HUES48 (cell line): ENCODE measurements at regions not wholly inside any gene's neighbourhood (a gene's known extent, or its start where the extent isn't known, plus 50 kb on each side); places are given as distances from the start of the nearest gene placed in this dataset.

Experiments
- H3K27ac ChIP-seq: one replicate; pipeline ENCODE4 v1.7.0; 2013; ENCODE audit warnings: low read depth, low read length, inconsistent platforms
- H3K27me3 ChIP-seq: 2 replicates; pipeline ENCODE4 v1.6.1; 2013; ENCODE audit warnings: mild to moderate bottlenecking, low read length; ENCODE audit not compliant: control insufficient read depth, insufficient read depth
- H3K36me3 ChIP-seq: 2 replicates; pipeline ENCODE4 v1.6.1; 2013; ENCODE audit warnings: low read length; ENCODE audit not compliant: control insufficient read depth, insufficient read depth
- H3K4me1 ChIP-seq: 2 replicates; pipeline ENCODE4 v1.6.1; 2013; ENCODE audit warnings: mild to moderate bottlenecking, low read length; ENCODE audit not compliant: control insufficient read depth, insufficient read depth
- H3K4me3 ChIP-seq: 2 replicates; pipeline ENCODE4 v1.5.1; 2013; ENCODE audit warnings: mild to moderate bottlenecking, low read depth, low read length
- H3K9ac ChIP-seq: 2 replicates; pipeline ENCODE4 v1.6.1; 2013; ENCODE audit warnings: mild to moderate bottlenecking, low read depth, low read length, moderate library complexity
- H3K9me3 ChIP-seq: 2 replicates; pipeline ENCODE4 v1.6.1; 2013; ENCODE audit warnings: low read length; ENCODE audit not compliant: control insufficient read depth, insufficient read depth

DNA sequence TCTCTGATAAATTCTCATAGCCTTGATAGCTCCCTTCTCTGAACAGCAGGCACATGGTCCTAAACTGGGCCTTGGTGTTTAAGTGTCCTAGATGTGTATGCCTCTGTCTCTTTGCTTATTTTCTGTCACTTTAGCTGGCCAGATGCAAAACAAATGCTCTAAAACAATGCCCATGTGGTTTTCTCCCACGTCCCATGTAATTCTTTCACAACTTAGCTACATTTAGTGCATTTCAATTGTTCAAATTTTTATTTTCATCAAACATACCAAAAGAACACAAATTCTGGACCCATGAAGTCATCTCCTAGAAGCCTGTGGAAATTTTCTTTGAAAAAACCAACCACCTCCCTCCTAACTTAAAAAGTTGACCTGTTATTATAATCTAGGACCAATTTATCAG, 491.3 kb upstream of the AGTR1 start:
- Histone ChIP-seq H3K36me3 (no peaks in the 10 kb centered on the region), H3K4me3 (no peak overlapping the region), H3K27ac (no peak overlapping the region), H3K9me3 (no peaks in the 10 kb centered on the region), H3K27me3 (no peaks in the 10 kb centered on the region), H3K4me1 (peaks cover 13% of the 10 kb centered on the region), H3K9ac (no peak overlapping the region)

DNA sequence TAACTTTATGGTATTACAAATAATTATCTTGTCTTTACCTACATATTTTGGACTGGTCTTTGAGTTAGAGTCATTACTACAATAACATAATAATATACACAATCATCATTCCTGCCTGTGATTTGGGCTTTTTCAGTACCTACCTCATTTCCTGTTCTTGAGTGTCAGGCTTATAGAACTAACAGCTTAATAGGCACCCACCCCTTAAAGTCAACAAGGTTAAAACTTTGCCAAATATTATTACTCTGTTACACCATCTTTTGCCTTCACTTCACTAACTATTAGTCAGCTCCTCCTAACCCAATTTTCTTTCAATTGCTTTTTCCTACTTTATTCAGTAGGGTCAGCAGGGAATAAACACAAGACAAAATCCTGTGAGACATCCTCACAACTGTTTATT, 488.7 kb upstream of the AGTR1 start:
- H3K4me1 ChIP-seq = peaks cover 7% of the 10 kb centered on the region; the same call in 1 of the 2 replicates
- H3K27ac ChIP-seq = no peak overlapping the region
- no peak overlapping the region for H3K9ac ChIP-seq
- H3K9me3 ChIP-seq = no peaks in the 10 kb centered on the region
- no peaks in the 10 kb centered on the region for H3K36me3 ChIP-seq
- no peak overlapping the region for H3K4me3 ChIP-seq
- no peaks in the 10 kb centered on the region for H3K27me3 ChIP-seq

DNA sequence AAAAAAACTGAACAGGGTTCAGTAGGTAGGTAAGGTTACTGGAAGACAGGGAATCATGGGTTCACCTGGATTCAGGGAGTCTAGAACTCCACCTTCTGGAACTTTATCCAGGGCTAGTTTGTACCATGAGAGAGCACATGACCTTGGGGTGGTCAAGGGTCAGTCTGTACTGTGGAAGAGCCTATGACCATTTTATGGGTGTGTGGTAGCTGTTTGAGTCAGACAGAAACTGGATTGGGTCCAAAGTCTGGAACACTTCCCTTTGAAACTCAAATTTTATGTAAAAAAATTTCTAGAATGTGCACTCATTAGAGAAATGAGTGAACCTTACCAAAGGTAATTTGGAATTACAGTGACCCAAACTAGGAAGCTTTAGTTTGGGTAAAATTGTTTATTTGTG, 486.0 kb upstream of the AGTR1 start:
- Histone ChIP-seq H3K9me3 (no peaks in the 10 kb centered on the region), H3K9ac (no peak overlapping the region), H3K4me1 (peaks cover 7% of the 10 kb centered on the region; the same call in 1 of the 2 replicates), H3K27ac (no peak overlapping the region), H3K27me3 (no peaks in the 10 kb centered on the region), H3K36me3 (no peaks in the 10 kb centered on the region), H3K4me3 (no peak overlapping the region)

DNA sequence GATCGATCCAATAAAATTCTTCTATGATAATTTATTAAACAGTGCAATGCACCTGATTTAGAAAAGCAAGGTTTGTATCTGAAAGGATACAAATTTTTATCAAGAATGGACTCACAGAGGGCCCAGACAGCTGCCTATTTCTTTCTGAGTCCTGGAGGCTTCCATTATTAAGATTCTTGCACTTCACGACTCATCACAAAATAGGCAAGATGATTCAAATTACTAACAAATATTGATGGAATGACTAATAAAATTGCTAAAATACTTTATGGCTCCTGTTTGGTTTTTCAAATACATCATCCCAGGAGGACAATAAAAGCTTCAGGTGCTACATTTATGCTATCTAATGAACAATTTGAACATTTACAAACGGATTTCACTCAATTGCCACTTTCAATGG, 483.0 kb upstream of the AGTR1 start:
- Histone ChIP-seq H3K27me3 (no peaks in the 10 kb centered on the region), H3K36me3 (no peaks in the 10 kb centered on the region), H3K4me3 (no peak overlapping the region), H3K27ac (no peak overlapping the region), H3K9me3 (no peaks in the 10 kb centered on the region), H3K9ac (no peak overlapping the region), H3K4me1 (no peaks in the 10 kb centered on the region; the same call in 1 of the 2 replicates)

DNA sequence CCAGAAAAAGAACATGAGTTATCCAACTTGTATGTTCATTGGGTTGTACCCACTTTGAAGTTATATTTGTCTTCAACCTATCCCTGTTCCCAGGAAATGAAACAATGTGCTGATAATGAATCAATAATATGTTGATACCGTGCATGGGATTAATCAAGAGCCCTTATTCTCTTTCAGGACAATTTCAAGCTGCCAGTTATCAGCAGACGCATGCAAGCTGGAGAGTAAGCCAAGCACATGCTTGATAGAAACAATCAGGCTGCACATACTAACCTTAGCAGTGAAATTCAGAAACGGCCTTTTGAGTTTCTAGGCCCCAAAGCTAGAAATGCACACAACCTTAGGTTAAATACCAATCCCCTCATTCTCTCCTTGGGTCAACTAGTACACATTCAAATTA, 480.4 kb upstream of the AGTR1 start:
- H3K9ac ChIP-seq = no peak overlapping the region
- no peak overlapping the region for H3K4me3 ChIP-seq
- no peak overlapping the region for H3K27ac ChIP-seq
- H3K36me3 ChIP-seq = no peaks in the 10 kb centered on the region
- no peaks in the 10 kb centered on the region; the same call in 1 of the 2 replicates for H3K4me1 ChIP-seq
- no peaks in the 10 kb centered on the region for H3K27me3 ChIP-seq
- H3K9me3 ChIP-seq = no peaks in the 10 kb centered on the region

DNA sequence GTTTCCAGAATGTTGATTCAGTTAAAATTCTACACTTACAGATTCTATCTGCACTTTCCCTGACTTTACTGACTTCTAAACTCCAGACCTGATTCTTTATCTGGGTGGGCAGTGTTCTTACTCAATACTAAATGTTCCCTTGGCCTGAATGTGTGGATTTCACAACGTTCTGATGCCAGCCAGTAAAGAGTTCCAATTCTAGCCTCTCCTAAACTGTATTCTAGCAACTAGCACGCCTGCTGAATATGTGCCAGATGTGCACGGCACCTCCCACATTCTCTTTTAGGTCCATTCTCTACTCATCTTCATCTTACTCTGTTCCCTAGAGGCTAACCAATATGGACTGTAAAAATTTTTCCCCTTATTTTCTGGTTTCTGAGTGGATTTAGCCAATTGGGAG, 479.5 kb upstream of the AGTR1 start:
- H3K27me3 ChIP-seq = no peaks in the 10 kb centered on the region
- H3K36me3 ChIP-seq = no peaks in the 10 kb centered on the region
- H3K27ac ChIP-seq = no peak overlapping the region
- H3K4me1 ChIP-seq = no peaks in the 10 kb centered on the region
- no peak overlapping the region for H3K9ac ChIP-seq
- H3K4me3 ChIP-seq = no peak overlapping the region
- no peaks in the 10 kb centered on the region for H3K9me3 ChIP-seq

DNA sequence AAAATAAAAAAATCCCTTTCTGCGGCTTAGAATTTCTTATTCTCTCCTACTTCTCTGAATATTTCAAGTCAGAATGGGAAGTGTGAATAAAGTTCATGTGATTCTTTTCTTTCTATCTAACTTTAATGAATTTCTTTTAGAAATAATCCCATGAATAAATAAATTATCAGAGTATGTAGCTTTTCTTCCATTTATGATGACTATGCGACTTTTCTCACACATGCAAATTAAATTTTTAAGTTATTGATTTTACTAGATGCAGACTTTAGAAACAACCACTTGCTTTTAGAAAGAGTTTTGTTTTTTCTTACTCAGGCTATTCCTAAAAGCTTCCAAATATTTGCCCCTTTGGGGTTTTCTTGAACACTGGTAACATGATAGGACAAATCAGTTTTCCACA, 477.7 kb upstream of the AGTR1 start:
- H3K4me1 ChIP-seq = no peaks in the 10 kb centered on the region
- no peaks in the 10 kb centered on the region for H3K36me3 ChIP-seq
- no peaks in the 10 kb centered on the region for H3K27me3 ChIP-seq
- H3K27ac ChIP-seq = no peak overlapping the region
- no peak overlapping the region for H3K9ac ChIP-seq
- H3K4me3 ChIP-seq = no peak overlapping the region
- H3K9me3 ChIP-seq = no peaks in the 10 kb centered on the region

DNA sequence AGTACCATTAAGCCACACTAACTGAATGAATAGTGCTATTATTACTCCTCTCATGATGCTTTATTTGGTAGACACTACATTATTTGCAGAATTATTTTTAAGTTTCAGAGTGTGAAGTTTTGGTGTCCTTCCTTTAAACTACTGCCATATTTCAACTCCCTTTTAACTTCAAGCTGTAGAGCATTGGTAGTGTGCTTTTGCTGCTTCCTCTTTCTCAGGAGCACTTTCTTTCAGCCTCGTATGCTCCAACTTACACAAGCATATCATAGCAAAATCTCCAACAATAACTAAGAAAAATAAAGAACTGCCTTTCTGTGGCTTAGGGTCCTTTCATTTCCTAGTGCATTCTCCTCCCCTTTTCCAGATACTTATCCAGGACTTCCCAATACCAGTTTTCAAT, 476.4 kb upstream of the AGTR1 start:
- no peaks in the 10 kb centered on the region for H3K4me1 ChIP-seq
- no peak overlapping the region for H3K4me3 ChIP-seq
- H3K9me3 ChIP-seq = no peaks in the 10 kb centered on the region
- no peaks in the 10 kb centered on the region for H3K36me3 ChIP-seq
- H3K27me3 ChIP-seq = no peaks in the 10 kb centered on the region
- H3K27ac ChIP-seq = no peak overlapping the region
- no peak overlapping the region for H3K9ac ChIP-seq

DNA sequence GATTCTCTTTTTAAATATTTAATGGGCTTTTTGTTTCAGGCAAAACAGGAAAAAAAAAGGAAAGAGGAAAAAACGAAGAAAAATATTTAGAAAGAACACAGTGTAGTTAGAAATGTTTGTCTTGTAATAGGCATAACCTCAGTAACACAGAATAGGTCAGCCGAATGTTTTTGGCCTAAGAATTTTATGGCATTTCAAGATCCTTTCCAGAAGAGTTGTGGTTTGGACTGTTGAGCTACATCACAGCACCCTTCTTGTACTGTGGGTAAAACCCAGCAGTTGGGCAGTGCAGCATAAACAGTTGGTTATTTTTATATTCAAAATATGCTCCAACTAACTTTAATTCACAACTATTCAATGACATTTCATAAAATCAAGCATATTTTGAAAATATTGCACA, 474.4 kb upstream of the AGTR1 start:
- 0 out of 2 replicates have a peak, but pooled peaks cover 4% of the 10 kb centered on the region for H3K4me1 ChIP-seq
- no peaks in the 10 kb centered on the region for H3K27me3 ChIP-seq
- no peak overlapping the region for H3K27ac ChIP-seq
- no peaks in the 10 kb centered on the region for H3K9me3 ChIP-seq
- H3K9ac ChIP-seq = no peak overlapping the region
- no peaks in the 10 kb centered on the region for H3K36me3 ChIP-seq
- no peak overlapping the region for H3K4me3 ChIP-seq

DNA sequence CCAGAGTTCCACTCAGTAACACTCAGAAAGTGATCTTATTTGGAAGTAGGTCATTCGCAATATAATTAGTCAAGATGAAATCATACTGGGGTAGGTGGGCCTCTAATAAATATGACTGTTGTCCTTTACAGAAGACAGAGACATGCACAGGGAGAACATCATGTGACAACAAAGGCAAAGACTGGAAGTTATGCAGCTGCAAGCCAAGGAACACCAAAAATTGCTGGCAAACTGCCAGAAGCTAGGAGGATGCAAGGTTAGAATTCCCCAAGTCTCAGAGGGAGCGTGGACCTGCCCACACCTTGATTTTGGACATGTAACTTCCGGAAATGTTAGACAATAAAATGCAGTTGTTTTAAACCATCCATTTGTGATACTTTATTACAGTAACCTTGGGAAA, 471.5 kb upstream of the AGTR1 start:
- no peaks in the 10 kb centered on the region for H3K27me3 ChIP-seq
- H3K9me3 ChIP-seq = no peaks in the 10 kb centered on the region
- no peak overlapping the region for H3K27ac ChIP-seq
- no peak overlapping the region for H3K4me3 ChIP-seq
- 0 out of 2 replicates have a peak, but pooled peaks cover 4% of the 10 kb centered on the region for H3K4me1 ChIP-seq
- H3K36me3 ChIP-seq = no peaks in the 10 kb centered on the region
- H3K9ac ChIP-seq = no peak overlapping the region

DNA sequence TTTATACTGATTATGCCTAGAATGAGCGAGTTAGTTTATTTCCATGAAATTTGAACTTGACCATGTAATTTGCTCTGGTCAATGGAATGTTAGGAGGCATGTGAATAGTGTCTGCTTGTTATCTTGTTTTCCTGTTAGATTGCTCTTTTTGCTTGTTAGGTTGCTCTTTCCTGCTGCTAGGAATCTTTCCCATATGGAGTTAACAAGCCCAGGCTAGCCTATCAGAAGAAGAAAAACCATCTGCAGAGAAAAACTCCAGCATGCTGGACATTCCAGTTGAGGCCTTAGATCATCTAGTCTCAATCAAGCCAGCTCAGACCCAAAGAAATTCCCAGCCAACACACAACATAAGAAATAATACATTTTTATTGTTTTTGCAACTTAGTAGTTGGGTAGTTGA, 470.2 kb upstream of the AGTR1 start:
- H3K27ac ChIP-seq = no peak overlapping the region
- no peak overlapping the region for H3K9ac ChIP-seq
- no peaks in the 10 kb centered on the region for H3K9me3 ChIP-seq
- no peaks in the 10 kb centered on the region for H3K27me3 ChIP-seq
- H3K4me3 ChIP-seq = no peak overlapping the region
- no peaks in the 10 kb centered on the region for H3K36me3 ChIP-seq
- 0 out of 2 replicates have a peak, but pooled peaks cover 4% of the 10 kb centered on the region for H3K4me1 ChIP-seq

DNA sequence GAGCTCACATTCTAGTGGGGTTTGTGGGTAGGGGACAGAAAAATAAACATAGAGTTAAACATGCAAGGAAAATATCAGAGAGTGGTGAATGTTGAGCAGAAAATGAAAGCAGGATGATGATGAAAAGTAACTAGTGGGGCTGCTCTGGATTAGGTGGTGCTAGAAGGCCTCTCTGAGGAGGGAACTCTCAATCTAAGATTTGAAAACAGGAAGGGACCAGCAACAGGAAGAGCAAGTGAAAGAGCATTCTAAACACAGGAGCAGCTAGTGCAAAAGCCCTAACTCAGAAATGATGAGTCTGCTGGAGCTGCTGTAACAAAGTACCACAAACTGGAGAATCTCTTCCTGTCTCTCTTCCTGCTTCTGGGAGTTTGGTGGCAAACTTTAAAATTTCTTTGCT, 468.6 kb upstream of the AGTR1 start:
- Histone ChIP-seq H3K4me1 (0 out of 2 replicates have a peak, but pooled peaks cover 4% of the 10 kb centered on the region), H3K9me3 (no peaks in the 10 kb centered on the region), H3K27me3 (no peaks in the 10 kb centered on the region), H3K9ac (no peak overlapping the region), H3K36me3 (no peaks in the 10 kb centered on the region), H3K4me3 (no peak overlapping the region), H3K27ac (no peak overlapping the region)
